Lower leg skin (tissue), 3 donors: ENCODE measurements at regions not wholly inside any gene's neighbourhood (a gene's known extent, or its start where the extent isn't known, plus 50 kb on each side); places are given as distances from the start of the nearest gene placed in this dataset.

Source experiments
- POLR2A ChIP-seq, 2 donors: fragments of 450-650 bp; IDR thresholded peaks; one replicate each; pipeline ENCODE4 v1.6.1; 2016 to 2017; ENCODE audit warnings: antibody characterized with exemption in 2 of 2, mild to moderate bottlenecking in 1 of 2, moderate library complexity in 1 of 2
- TF ChIP-seq, protein P1 (sequence below), 3 donors: fragments of 450-650 bp; IDR thresholded peaks; one replicate each; pipeline ENCODE4 v1.5.1; 2016; ENCODE audit warnings: antibody characterized with exemption in 3 of 3, mild to moderate bottlenecking in 3 of 3, moderate library complexity in 2 of 3

DNA sequence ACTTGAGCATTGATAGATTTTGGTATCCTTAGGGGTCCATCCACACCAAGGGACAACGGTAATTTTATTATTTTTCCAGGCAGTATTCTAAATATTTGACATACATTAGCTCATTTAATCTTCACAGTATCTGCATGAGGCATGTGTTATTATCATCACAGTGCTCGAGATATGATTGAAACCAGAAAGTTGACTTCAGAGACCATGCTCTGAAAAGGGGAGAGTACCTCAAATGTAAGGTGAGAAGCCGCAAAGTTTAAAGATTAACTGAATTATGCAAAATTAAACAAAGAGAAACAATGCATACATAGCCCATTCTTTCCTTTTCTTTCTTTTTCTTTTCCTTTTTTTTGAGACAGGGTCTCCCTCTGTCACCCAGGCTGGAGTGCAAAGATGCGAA, 104.1 kb downstream of the SLC25A46 start:
- TF ChIP-seq POLR2A (IDR thresholded peaks at IDR 0.05): no peak
- TF ChIP-seq, protein P1, sequence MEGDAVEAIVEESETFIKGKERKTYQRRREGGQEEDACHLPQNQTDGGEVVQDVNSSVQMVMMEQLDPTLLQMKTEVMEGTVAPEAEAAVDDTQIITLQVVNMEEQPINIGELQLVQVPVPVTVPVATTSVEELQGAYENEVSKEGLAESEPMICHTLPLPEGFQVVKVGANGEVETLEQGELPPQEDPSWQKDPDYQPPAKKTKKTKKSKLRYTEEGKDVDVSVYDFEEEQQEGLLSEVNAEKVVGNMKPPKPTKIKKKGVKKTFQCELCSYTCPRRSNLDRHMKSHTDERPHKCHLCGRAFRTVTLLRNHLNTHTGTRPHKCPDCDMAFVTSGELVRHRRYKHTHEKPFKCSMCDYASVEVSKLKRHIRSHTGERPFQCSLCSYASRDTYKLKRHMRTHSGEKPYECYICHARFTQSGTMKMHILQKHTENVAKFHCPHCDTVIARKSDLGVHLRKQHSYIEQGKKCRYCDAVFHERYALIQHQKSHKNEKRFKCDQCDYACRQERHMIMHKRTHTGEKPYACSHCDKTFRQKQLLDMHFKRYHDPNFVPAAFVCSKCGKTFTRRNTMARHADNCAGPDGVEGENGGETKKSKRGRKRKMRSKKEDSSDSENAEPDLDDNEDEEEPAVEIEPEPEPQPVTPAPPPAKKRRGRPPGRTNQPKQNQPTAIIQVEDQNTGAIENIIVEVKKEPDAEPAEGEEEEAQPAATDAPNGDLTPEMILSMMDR (IDR thresholded peaks at IDR 0.05): no peak
